22Rv1 (cell line): ENCODE measurements at regions not wholly inside any gene's neighbourhood (a gene's known extent, or its start where the extent isn't known, plus 50 kb on each side); places are given as distances from the start of the nearest gene placed in this dataset.

ENCODE experiments used
- ZFX ChIP-seq: fragments of 450-650 bp; IDR thresholded peaks from 2 replicates; pipeline ENCODE4 v1.6.1; 2017; ENCODE audit warnings: antibody characterized with exemption, borderline replicate concordance
- TF ChIP-seq, protein P1 (sequence below): fragments of 450-650 bp; IDR thresholded peaks from 2 replicates; pipeline ENCODE4 v1.5.1; 2017; ENCODE audit warnings: mild to moderate bottlenecking

DNA sequence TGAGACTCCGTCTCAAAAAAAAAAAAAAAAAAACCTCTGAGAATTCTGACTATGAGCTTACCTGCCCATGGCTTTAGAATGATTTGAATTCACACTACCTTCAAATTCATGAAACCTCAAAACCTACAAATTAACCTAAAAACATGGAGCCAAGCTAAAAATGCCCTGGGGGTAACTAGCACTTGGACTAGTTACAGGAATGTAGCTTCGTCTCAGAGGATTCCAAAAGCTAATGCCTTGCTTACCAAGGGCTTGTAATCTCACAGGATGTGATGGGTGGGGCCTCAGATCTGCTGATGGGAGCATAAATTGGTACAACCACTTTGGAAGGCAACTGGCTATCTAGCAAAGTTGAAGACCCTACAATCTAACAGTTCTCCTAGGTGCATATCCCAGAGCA, 79.4 kb upstream of the SPRY1 start:
- TF ChIP-seq, protein P1, sequence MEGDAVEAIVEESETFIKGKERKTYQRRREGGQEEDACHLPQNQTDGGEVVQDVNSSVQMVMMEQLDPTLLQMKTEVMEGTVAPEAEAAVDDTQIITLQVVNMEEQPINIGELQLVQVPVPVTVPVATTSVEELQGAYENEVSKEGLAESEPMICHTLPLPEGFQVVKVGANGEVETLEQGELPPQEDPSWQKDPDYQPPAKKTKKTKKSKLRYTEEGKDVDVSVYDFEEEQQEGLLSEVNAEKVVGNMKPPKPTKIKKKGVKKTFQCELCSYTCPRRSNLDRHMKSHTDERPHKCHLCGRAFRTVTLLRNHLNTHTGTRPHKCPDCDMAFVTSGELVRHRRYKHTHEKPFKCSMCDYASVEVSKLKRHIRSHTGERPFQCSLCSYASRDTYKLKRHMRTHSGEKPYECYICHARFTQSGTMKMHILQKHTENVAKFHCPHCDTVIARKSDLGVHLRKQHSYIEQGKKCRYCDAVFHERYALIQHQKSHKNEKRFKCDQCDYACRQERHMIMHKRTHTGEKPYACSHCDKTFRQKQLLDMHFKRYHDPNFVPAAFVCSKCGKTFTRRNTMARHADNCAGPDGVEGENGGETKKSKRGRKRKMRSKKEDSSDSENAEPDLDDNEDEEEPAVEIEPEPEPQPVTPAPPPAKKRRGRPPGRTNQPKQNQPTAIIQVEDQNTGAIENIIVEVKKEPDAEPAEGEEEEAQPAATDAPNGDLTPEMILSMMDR = no peak
- TF ChIP-seq ZFX = no peak
